EL (cell line): ENCODE measurements at regions not wholly inside any gene's neighbourhood (a gene's known extent, or its start where the extent isn't known, plus 50 kb on each side); places are given as distances from the start of the nearest gene placed in this dataset.

Experiments used
- DNase-seq: peaks from one replicate; pipeline ENCODE4 v3.0.0-alpha.2; 2016

GRCh38 chr16:51710905-51711563 is 560.0 kb upstream of the SALL1 start:
- DNase-seq, result no peak

GRCh38 chr16:51710186-51710585 is 559.1 kb upstream of the SALL1 start:
- no peak for DNase-seq

DNA sequence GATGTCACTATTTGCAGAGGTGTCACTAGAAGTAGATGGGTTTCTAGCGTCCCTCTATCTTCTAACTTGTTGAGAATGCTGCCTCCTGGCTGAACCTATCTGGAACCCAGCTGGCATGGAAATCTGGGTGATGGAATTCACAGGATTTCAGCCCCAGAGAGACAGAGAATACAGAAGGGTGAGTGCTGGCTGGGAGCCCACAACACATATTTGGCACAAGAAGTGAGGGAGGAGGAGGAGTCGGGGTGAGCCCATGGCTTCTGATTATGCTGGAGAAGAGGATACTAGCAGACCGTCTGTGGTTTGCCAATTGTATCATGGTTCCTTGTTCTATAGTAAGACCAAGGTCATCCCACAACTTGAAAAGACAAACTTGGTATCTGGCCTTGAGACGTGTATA is 557.8 kb upstream of the SALL1 start:
- DNase-seq, result no peak

GRCh38 chr16:51707666-51708065 is 556.6 kb upstream of the SALL1 start:
- no peak for DNase-seq

GRCh38 chr16:51705142-51705541 is 554.1 kb upstream of the SALL1 start:
- no peak for DNase-seq

DNA sequence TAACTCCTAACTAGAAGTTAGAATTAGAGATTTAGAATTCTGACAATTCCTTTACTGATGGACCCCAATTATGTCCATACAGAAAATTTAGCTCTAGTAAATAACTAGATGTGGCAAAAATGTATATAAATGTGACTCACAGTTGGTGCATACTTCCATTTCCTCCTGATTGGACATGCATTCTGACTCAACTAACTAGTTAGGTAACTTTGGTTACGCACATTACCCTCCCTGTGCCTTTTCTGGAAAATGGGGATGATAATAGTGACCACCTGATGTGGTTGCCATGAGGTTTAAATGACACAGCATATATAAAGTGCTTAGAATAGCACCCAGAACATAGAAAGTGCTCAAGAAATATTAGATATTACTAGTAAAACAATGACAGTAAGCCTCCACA is 550.0 kb upstream of the SALL1 start:
- no peak for DNase-seq

DNA sequence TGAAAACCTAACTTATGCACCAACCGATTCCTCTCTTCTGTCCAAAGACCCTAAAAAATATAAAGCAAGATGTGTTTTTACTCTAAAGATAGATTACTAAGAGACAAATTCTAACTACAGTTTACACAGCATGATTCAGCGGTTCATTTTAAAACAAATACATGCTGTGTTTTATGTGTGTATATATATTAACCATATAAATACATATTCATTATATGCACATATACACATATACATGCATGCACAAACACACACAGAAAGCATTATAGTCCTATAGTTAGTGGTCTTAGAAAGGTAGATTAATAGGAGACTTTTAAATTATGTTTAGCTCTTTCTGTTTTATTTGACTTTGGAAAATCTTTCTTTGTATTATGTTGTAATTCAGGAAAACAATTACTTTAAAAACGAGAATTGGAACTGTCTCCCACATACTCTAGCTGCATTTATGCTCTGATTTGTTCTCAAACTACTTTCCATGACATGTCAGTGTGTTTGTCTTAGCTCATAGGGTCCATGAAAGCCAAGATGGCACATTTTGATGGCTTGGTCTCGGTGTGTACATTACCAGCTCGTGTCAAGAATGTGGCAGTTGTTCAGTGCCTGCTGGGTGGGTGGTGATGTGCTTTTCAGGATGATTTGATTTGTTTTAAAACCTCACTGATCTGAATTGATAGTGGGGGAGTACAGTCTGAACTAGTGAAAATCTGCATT is 548.8 kb upstream of the SALL1 start:
- DNase-seq, result no peak

GRCh38 chr16:51698647-51699046 is 547.6 kb upstream of the SALL1 start:
- DNase-seq, result no peak

- DNase-seq, result no peak
These were observed 546.4 kb upstream of the SALL1 start for GRCh38 chr16:51697454-51697853.

DNA sequence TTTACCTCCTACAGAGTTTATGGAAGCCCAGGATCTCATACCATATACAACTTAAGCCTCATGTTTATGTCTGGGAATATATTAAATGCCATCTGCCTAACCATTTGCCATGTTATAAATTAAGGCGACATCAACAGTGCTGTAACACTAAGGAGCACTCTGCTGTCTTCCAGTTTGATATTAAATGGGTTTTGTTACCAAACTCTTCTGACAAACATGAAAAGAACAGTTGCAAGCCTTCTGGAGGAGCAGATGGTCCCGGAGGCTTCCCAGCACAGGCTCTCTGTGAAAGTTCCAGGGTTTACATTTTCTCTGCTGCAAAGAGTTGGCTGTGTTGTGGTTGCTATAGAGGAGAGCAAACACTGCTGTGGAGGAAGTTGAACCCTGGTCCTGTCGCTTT is 545.3 kb upstream of the SALL1 start:
- no peak for DNase-seq

DNA sequence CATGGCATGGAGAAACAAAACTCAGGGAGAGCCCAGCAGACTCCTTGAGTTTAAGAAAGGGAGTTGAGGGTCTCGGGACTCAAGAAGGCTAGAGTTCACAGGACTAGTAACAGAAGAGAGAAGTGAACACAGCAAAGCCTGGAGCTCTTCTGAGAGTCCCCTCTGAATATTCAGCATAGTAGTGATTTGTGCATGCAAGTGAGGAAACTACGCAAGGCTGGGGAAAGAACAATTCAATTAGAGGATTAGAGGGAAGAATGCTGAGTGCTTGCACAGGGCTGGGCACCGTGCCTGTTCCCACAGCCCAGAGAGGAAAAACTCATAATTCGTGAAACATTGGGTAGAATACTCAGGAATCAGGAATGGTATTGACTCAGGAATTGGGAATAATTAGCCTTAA is 540.0 kb upstream of the SALL1 start:
- DNase-seq, result no peak

DNA sequence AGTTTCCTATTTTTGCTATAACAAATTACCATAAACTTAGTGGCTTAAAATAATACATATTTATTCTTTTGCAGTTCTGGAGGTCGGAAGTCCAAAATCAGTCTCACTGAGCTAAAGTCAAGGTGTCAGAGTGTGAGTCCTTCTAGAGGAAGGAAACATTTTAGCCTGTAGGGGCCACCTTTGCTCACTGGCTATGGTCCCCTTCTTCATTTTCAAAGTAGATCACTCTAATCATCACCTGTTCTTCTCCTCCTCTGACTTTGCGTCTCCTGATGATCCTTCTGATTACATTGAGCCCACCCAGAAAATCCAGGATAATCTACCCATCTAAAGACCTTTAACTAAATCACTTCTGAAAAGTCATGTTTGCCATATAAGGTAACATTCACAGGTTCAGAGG is 534.4 kb upstream of the SALL1 start:
- no peak for DNase-seq

DNA sequence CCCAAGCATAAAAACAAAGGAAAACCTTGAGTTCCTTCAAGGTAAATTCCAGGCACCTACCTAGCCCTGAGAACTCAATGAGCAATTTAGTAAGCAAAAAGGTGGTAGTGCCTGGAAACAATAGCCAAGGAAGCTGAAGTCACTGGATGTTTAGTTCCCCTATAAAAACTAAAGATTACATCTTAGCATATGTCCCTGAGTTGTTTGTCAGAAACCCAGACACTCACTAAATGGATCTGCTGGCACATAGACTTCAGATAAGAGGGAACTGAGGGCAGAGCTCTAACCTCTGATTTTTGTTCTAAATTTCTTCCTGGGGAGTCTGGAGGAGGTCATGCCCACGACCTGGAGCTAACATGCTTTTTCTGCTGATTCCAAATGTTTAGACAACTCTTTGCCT is 532.8 kb upstream of the SALL1 start:
- DNase-seq, result no peak

- no peak for DNase-seq
These were observed 531.8 kb upstream of the SALL1 start for GRCh38 chr16:51682905-51683304.

GRCh38 chr16:51674615-51675014 is 523.5 kb upstream of the SALL1 start:
- no peak for DNase-seq

- DNase-seq, result no peak
These were observed 519.5 kb upstream of the SALL1 start for GRCh38 chr16:51670527-51670926.

DNA sequence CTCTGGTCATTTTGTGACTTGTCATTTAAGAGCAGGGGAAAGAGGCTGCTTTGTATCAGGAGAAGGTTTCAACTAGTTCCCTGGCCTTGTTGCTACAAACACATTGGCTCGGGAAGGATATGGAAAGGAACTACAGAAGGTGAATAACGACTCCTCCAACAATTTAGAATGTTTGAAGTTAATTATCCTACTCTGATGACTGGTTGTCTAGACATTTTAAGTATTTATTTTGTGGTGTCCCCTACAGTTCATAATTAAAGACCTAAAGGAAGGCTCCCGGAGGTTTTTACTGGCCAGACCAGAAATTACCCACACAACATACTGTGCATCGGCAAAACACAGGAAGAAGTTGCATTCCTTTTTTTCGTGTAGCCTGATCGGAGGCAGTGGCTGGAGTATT is 515.8 kb upstream of the SALL1 start:
- no peak for DNase-seq

DNA sequence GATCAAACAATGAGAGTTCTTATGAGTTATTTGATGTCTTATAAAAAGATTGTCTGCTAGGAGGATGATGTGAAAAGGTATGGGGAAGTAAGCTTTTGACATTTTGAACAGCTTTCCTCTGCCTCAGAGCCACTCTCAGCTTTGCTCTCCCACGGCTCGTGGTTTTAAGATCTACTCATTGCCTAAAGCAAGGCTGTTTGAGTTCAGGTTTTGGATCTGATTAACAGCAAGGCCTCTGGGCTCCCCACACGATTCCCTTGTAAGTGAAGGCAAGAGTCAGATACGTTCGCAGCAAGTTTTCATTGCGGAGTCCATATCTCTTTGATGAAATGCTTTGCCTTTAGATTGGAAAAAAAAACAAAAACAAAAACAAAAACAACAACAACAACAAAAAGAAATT is 515.0 kb upstream of the SALL1 start:
- no peak for DNase-seq

- no peak for DNase-seq
These were observed 514.4 kb upstream of the SALL1 start for GRCh38 chr16:51665436-51665998.

DNA sequence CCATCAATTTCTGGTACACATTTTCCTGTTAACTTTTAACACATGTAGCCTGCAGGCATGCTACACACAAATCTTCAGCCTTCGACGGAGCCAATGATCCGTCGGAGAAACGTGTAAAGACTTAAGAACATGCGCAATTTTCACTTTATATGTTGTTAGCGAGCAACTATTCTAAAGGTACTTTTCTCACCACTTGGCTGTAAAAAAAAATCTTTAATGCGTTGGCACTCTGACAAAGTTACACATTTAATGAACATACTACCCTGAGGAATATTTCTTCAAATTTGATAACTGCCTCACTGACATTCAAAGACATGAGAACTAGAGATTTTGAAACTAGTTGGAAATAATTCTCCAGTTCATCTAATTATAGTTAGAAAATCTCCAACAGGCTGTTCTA is 507.5 kb upstream of the SALL1 start:
- no peak for DNase-seq

- no peak for DNase-seq
These were observed 506.8 kb upstream of the SALL1 start for GRCh38 chr16:51657848-51658247.

- DNase-seq, result no peak
These were observed 504.2 kb upstream of the SALL1 start for GRCh38 chr16:51655249-51655648.

DNA sequence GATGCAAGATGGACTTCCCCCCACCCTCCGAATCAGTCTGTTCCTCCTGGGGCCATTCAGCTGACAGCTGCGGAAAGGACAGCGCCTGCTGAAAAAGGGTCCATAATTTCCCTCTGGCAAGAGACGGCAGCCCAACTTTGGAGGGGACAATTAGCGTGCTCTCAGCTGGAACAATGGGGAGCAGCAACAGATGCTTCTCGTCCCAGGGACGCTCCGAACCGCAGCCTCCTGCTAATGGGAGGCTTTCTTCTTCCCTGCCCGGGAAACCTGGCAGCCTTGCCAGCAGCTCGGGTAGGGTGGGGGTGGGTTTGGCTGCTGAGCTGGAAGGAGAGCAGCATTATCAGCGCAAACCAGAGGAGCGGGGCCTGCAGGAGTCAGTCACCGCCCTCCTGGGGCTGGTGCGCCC is 500.0 kb upstream of the SALL1 start:
- DNase-seq, result no peak

DNA sequence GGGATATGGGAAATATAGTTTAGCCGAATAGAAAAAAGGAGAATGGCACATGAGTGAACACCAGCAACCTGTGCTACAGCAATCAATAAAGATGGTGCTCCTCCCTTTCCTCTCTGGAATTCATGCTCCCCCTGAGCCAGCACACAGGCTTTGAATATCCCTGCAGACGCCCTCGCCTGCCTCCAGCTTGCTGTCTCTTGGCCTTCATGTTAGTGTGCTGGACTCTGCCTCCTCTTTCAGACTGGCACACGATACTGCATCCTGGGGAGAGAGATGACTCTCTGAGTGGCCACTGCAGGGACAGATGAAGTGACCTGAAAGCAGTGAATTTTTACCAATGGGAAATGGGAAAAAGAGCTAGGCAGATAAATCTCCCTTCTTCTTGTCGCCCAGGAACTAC is 498.6 kb upstream of the SALL1 start:
- no peak for DNase-seq

DNA sequence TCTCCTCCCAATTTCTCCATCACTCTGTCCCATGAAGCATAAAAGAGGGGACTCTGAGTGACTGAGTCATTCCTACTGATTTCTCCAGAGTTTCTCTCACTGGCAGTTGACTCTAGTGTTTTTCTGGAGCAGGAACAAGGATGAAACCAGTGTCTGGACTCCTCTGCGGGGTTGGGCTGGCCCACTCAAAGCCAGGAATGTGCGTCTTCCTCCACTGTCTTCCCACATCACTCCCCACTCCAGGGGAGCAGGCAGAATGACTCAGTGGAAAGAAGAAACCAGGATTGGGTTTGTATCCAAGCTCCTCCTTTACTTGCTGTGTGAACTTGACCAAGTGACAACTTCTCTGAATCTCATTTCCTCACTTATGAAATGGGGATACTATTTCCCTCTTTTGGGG is 497.5 kb upstream of the SALL1 start:
- DNase-seq, result no peak
